ENCODE measurements at regions not wholly inside any gene's neighbourhood (a gene's known extent, or its start where the extent isn't known, plus 50 kb on each side); places are given as distances from the start of the nearest gene placed in this dataset.

DNA sequence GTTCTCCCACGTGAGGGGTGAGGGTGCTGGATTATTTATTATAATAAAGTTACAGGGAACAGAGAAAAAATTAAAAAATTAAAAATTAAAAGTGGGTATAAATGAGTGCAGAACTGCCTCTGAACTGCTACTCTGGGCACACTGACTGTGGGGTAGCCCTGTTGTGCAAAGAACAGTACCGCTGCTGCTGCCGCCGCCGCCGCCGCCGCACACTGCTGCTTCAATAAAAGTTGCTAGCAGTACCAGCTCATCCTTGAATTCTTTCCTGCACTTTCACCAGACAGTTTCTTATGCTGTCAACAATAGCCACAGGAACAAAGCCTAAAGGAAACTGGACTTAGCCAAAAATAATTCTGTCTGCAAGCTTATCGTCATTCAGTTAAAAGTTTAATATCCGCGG, 72.1 kb downstream of the GCC1 start:
- 87% methylated on average over 11 of the region's 11 CpGs for WGBS, 2 donors
- Histone ChIP-seq H3K4me3 (no peak overlapping the region), H3K4me1 (no peaks in the 10 kb centered on the region), H3K27me3 (peaks cover 0 to 6% (median 0%) of the 10 kb centered on the region in 3 donors), H3K27ac (no peak overlapping the region), H3K9me3 (no peaks in the 10 kb centered on the region), H3K36me3 (no peaks in the 10 kb centered on the region)
- no peak for DNase-seq
- intact Hi-C loops (cut with DNase I): loop anchor here (10.0 kb wide), 1 partner anchor 169 kb away; no protein-coding TSS in a partner anchor
- TF ChIP-seq EP300 (IDR thresholded peaks at IDR 0.05) (no peak), POLR2AphosphoS5 (IDR thresholded peaks at IDR 0.05) (no peak), POLR2A (IDR thresholded peaks at IDR 0.05) (no peak)
- TF ChIP-seq, protein P1, sequence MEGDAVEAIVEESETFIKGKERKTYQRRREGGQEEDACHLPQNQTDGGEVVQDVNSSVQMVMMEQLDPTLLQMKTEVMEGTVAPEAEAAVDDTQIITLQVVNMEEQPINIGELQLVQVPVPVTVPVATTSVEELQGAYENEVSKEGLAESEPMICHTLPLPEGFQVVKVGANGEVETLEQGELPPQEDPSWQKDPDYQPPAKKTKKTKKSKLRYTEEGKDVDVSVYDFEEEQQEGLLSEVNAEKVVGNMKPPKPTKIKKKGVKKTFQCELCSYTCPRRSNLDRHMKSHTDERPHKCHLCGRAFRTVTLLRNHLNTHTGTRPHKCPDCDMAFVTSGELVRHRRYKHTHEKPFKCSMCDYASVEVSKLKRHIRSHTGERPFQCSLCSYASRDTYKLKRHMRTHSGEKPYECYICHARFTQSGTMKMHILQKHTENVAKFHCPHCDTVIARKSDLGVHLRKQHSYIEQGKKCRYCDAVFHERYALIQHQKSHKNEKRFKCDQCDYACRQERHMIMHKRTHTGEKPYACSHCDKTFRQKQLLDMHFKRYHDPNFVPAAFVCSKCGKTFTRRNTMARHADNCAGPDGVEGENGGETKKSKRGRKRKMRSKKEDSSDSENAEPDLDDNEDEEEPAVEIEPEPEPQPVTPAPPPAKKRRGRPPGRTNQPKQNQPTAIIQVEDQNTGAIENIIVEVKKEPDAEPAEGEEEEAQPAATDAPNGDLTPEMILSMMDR (IDR thresholded peaks at IDR 0.05): no peak

DNA sequence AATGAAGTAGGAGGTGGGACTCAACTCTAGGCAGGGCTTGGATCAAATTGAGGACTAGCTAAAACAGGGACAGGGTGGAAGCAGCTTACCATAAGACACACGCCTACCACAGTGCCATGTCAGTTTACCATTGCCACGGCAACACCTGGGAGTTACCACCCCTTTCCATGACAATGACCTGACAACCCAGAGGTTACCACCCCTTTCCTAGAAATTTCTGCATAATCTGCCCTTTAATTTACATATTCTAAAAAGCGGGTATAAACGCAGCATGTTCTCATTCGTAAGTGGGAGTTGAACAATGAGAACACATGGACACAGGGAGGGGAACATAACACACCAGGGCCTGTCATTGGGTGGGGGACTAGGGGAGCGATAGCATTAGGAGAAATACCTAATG, 72.7 kb downstream of the GCC1 start:
- no peak for DNase-seq
- TF ChIP-seq, protein P1 (IDR thresholded peaks at IDR 0.05): no peak
- TF ChIP-seq EP300 (IDR thresholded peaks at IDR 0.05): no peak
- no peak for TF ChIP-seq POLR2A (IDR thresholded peaks at IDR 0.05)
- no peak for TF ChIP-seq POLR2AphosphoS5 (IDR thresholded peaks at IDR 0.05)
- Histone ChIP-seq H3K4me1 (no peaks in the 10 kb centered on the region), H3K4me3 (no peak overlapping the region), H3K27ac (no peak overlapping the region), H3K36me3 (no peaks in the 10 kb centered on the region), H3K9me3 (no peaks in the 10 kb centered on the region), H3K27me3 (peaks cover 0 to under 1% (median 0%) of the 10 kb centered on the region in 3 donors)
- intact Hi-C loops (cut with DNase I): loop anchor here (10.0 kb wide), 1 partner anchor 168 kb away; no protein-coding TSS in a partner anchor
- 80 to 87% methylated on average over 6 of the region's 6 CpGs for WGBS, 2 donors

DNA sequence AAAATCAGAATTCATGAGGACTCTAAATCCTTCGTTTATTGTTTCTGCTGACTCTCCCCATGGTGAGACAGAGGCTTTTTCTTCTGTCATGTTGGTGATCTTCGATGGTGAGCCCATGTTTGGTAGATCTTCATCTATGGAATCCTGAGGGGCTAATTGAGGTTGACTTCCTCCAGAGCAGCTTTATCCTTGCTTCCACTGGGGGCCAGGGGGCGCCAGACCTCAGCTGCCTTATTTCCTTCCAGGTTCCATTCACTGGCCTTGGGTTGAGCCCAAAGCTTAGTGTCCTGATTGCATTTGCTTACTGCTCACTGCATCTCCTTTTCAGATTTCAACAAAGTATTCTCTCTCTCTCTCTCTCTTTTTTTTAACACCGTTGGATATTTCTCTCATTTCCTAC, 80.7 kb downstream of the GCC1 start:
- Histone ChIP-seq H3K36me3 (no peaks in the 10 kb centered on the region), H3K27me3 (no peaks in the 10 kb centered on the region), H3K4me1 (no peaks in the 10 kb centered on the region), H3K4me3 (no peak overlapping the region), H3K27ac (no peak overlapping the region), H3K9me3 (no peaks in the 10 kb centered on the region)
- 32 to 35% methylated on average over 4 of the region's 4 CpGs for WGBS, 2 donors
- intact Hi-C loops (cut with DNase I): no loop called here
- DNase-seq: no peak
- TF ChIP-seq EP300 (IDR thresholded peaks at IDR 0.05): no peak
- no peak for TF ChIP-seq POLR2A (IDR thresholded peaks at IDR 0.05)
- no peak for TF ChIP-seq POLR2AphosphoS5 (IDR thresholded peaks at IDR 0.05)
- TF ChIP-seq, protein P1 (IDR thresholded peaks at IDR 0.05): no peak

DNA sequence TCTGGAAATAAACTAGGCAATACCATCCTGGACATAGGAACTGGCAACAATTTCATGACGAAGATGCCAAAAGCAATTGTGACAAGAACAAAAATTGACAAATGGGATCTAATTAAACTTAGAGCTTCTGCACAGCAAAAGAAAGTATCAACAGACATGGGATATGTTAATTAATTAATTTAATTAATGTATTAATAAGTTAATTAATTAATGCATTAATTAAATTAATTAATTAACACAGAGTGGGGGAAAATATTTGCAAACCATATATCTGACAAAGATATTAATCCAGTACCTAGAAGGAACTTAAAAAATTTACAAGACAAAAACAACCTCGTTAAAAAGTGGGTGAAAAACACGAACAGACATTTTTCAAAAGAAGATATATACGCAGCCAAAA, 83.6 kb downstream of the GCC1 start:
- Histone ChIP-seq H3K27ac (no peak overlapping the region), H3K4me1 (no peaks in the 10 kb centered on the region), H3K9me3 (no peaks in the 10 kb centered on the region), H3K4me3 (no peak overlapping the region), H3K27me3 (no peaks in the 10 kb centered on the region), H3K36me3 (no peaks in the 10 kb centered on the region)
- intact Hi-C loops (cut with DNase I): no loop called here
- WGBS, 2 donors: 91 to 96% methylated on average over 4 of the region's 4 CpGs
- TF ChIP-seq POLR2AphosphoS5 (IDR thresholded peaks at IDR 0.05): no peak
- TF ChIP-seq, protein P1 (IDR thresholded peaks at IDR 0.05): no peak
- TF ChIP-seq EP300 (IDR thresholded peaks at IDR 0.05): no peak
- no peak for TF ChIP-seq POLR2A (IDR thresholded peaks at IDR 0.05)
- DNase-seq: no peak

DNA sequence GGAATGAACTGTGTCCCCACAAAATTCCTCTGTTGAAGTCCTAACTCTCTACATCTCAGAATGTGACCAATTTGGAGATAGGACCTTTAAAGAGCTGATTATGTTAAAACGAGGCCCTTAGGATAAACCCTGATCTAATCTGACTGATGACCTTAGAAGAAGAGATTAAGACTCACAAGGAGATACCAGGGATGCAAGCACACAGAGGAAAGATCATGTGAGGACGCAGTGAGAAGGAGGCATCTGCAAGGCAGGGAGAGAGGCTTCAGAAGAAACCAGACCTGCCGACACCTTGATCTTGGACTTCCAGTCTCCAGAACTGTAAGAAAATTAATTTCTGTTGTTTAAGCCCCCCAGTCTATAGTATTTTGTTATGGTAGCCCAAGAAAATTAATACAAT, 94.9 kb upstream of the ZNF800 start:
- no peaks in the 10 kb centered on the region for H3K27me3 ChIP-seq
- intact Hi-C loops (cut with DNase I): no loop called here
- H3K36me3 ChIP-seq: no peaks in the 10 kb centered on the region
- TF ChIP-seq POLR2A (IDR thresholded peaks at IDR 0.05) (no peak), POLR2AphosphoS5 (IDR thresholded peaks at IDR 0.05) (no peak), EP300 (IDR thresholded peaks at IDR 0.05) (no peak)
- TF ChIP-seq, protein P1 (IDR thresholded peaks at IDR 0.05): no peak
- no peaks in the 10 kb centered on the region for H3K4me1 ChIP-seq
- DNase-seq: no peak
- no peak overlapping the region for H3K4me3 ChIP-seq
- WGBS, 2 donors: 63 to 68% methylated on average over 3 of the region's 3 CpGs
- H3K9me3 ChIP-seq: no peaks in the 10 kb centered on the region
- no peak overlapping the region for H3K27ac ChIP-seq

Measured in sigmoid colon (tissue), 6 donors.